G401 (cell line): ENCODE measurements at regions not wholly inside any gene's neighbourhood (a gene's known extent, or its start where the extent isn't known, plus 50 kb on each side); places are given as distances from the start of the nearest gene placed in this dataset.
"Not testable (repeated sequence)": the region's sequence is repeated elsewhere in the genome, so short reads cannot be mapped to it uniquely, and the experiment has no call there.

Experiments used
- DNase-seq: peaks from one replicate; pipeline ENCODE4 v3.0.0-alpha.2; 2015; ENCODE audit warnings: low spot score
- in situ Hi-C: cut with HindIII; loops from 2 replicates; pipeline ENCODE4 v1.10.0; 2016; ENCODE audit warnings: low sequenced_read_pairs, mixed read lengths

GRCh38 chr4:66219401-66219800 is 549.1 kb upstream of the EPHA5 start:
- DNase-seq = no peak

GRCh38 chr4:66216252-66216651 is 546.0 kb upstream of the EPHA5 start:
- in situ Hi-C loops = no loop called here
- no peak for DNase-seq

More at GRCh38 chr4:66219401-66219800, 549.1 kb upstream of the EPHA5 start:
- in situ Hi-C loops = no loop called here

DNA sequence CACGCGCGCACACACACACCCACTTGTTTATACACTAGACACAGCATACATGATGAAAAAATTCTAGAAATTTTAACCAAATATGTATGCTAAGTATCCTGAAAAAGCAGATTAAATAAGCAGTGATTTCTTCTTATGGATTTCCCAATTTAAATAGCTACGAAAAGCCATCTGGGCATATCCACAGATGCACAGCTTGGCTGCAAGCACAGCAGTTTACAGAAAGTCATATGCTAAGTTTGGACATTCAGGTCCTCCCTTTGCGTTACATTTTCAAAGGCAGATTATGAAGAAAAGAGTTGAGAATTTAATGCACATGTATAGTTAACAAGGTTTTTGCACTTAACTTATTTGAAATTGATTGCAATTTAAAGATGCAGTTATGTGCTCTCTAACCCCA is 542.2 kb upstream of the EPHA5 start:
- in situ Hi-C loops = no loop called here

DNA sequence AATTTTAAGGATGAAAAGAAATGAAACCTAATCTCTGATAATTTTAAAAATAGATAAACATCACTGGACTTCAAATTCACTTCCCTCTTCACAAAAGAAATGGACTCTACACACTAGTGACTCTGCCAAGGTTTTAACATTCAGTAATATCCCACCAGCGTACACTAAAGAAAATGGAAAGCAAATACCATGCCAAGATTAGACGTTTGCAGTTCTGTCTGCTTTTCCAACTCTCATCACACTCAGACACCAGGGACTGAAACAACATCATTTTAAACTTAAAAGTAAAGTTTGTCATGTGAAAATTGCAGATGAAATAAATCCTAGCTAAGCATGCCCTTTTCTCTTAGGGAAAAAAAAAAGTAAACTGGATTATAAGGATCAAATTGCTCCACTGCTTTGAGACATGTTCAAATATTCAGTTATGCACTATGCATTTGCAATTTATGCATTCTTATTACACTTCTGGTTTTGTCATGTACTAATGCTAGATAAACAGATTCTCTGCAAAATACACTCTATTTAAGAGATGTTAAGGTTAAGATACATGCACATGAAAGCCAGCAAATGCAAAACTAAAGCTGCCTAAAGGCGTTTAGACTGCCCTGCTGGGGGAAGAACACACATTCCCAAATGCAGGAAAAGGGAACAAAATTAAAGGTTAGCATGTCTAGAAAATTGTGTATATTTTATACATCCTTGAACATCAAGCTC is 534.4 kb upstream of the EPHA5 start:
- no peak for DNase-seq
- in situ Hi-C loops = no loop called here

More for the DNA sequence above, 542.2 kb upstream of the EPHA5 start:
- DNase-seq = no peak

- in situ Hi-C loops = no loop called here
- no peak for DNase-seq
Observed at GRCh38 chr4:66202870-66203269, 532.6 kb upstream of the EPHA5 start.

GRCh38 chr4:66197451-66197850 is 527.2 kb upstream of the EPHA5 start:
- DNase-seq = no peak
- in situ Hi-C loops = no loop called here

GRCh38 chr4:66193487-66193886 is 523.2 kb upstream of the EPHA5 start:
- in situ Hi-C loops = no loop called here
- DNase-seq = no peak

DNA sequence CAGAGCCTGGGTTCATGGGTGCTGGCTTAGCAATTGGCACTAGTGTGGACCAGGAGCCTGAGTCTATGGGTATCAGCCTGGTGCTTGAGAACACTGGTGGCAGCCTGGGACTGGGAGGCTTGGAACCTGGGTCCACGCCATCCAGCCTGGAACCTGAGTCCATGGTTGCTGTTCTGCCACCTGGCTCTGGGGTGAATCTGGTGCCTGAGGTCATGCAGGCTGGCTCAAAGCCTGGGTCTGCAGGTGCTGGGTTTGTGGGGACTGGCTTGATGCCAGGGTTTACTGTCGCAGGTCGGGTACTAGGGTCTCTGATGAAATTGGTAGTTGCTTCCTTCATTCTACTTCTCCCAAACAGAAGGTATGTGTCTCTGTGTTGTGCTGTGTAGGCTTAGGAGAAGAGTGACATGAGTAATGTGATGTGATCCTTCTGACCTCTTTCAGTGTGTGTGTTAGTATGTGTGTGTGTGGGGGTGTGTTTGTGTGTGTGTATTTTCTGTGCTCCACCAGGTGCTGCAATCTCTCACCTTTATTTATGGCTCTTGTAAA is 517.0 kb upstream of the EPHA5 start:
- no peak for DNase-seq
- in situ Hi-C loops = no loop called here

- in situ Hi-C loops = no loop called here
- DNase-seq = no peak
Observed at GRCh38 chr4:66186095-66186494, 515.8 kb upstream of the EPHA5 start.

GRCh38 chr4:66182636-66183035 is 512.3 kb upstream of the EPHA5 start:
- DNase-seq = no peak
- in situ Hi-C loops = no loop called here

- DNase-seq = no peak
- in situ Hi-C loops = no loop called here
Observed at GRCh38 chr4:66178906-66179305, 508.6 kb upstream of the EPHA5 start.

DNA sequence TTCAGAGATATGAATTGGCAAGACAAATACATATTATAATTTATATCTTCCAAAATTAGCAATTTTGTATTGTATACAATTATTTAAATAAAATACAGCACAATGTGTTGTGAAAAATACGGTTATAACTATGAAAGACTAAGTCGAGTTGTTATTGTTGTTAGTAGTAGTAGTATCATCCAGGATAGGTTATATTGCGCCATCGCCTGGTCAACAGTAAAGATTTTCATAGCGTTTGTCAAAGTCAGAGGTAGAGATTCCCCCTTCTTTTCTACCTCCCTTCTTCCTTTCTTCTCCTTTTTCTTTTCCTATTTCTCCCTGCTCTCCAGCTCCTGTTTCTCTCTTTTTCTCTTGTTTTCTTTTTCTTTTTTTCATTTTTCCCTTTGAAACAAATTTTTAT is 499.1 kb upstream of the EPHA5 start:
- DNase-seq = no peak
- in situ Hi-C loops = no loop called here

DNA sequence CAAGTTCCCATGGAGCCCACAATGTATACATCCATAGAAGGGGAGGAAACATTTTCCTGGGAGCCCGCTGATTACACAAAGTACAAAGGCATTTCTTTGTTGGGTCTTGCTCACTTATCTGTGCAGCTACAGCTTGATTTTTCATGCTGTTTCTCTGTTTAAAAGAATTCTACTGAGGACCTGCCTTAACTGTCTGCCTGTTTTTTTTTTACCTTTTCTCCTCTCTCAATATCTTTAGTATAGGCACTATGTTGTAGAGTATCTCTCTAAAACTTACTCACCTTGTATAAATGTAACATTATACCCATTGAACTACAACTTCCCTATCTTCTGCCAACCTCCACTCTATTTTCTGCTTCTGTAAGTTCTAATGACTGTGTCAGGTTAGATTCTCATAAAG is 494.6 kb upstream of the EPHA5 start:
- DNase-seq = no peak
- in situ Hi-C loops = no loop called here

GRCh38 chr4:66160606-66161005 is 490.3 kb upstream of the EPHA5 start:
- DNase-seq = no peak
- in situ Hi-C loops = no loop called here

- DNase-seq = no peak
- in situ Hi-C loops = no loop called here
Observed at GRCh38 chr4:66157594-66157993, 487.3 kb upstream of the EPHA5 start.

DNA sequence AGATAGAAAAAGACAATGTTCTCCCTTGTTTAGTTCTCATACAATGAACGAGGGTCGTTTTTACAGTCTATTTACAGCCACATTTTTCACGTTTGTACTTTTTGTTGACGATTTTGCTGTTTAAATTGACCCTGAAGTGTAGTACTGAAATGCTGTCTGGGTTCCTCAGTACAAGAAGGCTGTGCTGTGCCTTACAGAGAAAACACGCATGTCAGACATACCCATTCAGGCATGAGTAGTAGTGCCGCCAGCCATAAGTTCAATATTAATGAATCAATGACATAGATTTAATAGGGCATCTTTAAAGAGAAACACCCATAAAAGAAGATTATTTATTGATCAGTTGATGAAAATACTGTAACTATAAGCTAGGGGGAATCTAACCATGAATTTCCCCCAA is 459.8 kb upstream of the EPHA5 start:
- in situ Hi-C loops = no loop called here
- DNase-seq = no peak

DNA sequence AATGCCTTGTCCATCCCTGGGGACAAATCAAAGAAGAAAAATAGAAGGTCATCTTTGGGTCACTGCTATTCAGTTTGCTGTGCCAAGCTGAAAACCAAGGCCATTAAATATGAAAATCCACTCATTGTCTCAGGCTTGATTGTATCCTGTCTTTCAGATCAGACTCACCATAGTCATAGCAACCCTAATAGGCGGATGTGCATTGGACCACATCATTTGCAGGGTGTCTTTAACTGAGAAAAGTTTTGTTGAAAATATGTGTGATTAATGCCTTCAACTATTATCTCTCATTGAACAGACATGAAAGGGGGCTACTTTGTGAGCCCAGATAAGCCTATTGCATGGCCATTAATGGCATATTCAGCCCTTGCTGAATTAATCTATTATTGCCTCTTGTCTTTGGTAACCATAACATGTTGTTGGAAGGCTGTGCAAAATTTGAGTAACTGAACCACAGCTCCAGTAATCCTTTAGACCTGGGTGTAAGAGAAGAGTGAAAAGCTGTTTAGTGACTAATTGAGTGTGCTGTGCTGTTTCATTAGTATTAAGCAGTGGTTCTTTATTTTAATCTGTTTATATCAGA is 453.6 kb upstream of the EPHA5 start:
- DNase-seq = no peak
- in situ Hi-C loops = no loop called here

DNA sequence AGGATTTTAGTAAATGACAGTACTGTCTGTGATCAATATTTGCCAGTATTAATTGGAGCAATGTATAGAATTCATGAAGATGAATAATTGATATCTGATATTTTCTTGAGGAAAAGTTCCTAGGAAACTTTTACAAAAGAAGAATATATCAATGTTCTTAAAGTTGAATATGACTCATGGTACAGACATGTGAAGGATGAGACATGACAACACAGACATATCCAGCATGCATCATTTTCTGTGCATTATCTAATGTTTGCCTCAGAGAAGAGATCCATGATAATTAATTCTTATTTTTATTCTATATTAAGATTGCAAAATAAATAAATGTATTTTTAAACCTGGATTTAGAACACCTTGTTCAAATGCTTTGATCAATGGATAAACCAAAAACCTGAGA is 452.9 kb upstream of the EPHA5 start:
- no peak for DNase-seq

GRCh38 chr4:66115231-66115630 is 444.9 kb upstream of the EPHA5 start:
- in situ Hi-C loops, DNase-seq: not testable (repeated sequence)

More for the DNA sequence above, 452.9 kb upstream of the EPHA5 start:
- in situ Hi-C loops = no loop called here

DNA sequence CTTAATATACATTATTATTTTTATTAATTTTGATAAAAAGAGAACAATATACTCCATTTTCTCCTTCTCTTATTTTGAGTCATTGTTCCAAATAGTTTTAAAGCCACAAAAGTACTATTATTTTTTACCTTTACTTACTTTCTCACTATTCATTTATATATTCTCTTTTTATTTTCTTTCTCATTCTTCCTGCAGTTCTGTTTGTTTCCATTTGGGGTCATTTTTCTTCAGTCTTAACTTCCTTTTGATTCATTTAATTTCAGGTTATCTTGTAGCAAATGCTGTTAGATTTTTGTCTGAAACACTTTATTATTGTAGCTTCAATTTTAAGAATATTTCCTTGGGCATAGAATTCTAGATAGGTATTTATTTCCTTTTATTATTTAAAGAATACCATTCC is 438.6 kb upstream of the EPHA5 start:
- in situ Hi-C loops = no loop called here

DNA sequence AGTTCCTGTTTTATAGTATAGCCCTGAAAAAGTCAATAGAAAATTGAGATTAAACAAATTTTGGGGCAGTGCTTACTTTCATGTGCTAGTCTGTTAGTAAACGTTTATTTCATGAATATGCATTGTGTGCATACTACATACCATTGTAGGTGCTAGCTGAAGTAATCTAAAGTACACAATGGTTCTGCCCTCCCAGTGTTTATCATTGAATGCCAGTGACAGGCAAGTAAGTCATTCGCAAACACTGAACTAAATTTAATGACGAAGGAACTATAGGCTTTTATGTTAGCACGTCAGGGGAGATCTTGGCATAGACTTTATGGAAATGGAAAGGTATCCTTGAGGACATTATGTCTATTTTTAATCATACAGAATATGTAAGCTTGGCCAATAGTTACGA is 426.9 kb upstream of the EPHA5 start:
- no peak for DNase-seq
- in situ Hi-C loops = no loop called here

More for the DNA sequence above, 438.6 kb upstream of the EPHA5 start:
- no peak for DNase-seq
